Left renal cortex interstitium (tissue), 4 donors: ENCODE measurements at regions not wholly inside any gene's neighbourhood (a gene's known extent, or its start where the extent isn't known, plus 50 kb on each side); places are given as distances from the start of the nearest gene placed in this dataset.
A peak's percentile ranks its signal among the peaks of the same experiment; 100 is the strongest.

ENCODE experiments used
- DNase-seq, 4 donors: peaks; one replicate each; pipeline ENCODE4 v3.0.0-alpha.2; 2013; ENCODE audit warnings: low read depth in 4 of 4, low spot score in 2 of 4, missing footprints in 1 of 4

GRCh38 chr14:34222122-34222521, 239.9 kb downstream of the SPTSSA start:
- DNase-seq = no peak

GRCh38 chr14:34220921-34221320, 241.1 kb downstream of the SPTSSA start:
- peak in 2 of 4 donors; percentile 3 to 16 for DNase-seq

- DNase-seq = no peak
Measured at GRCh38 chr14:34220378-34220706, 241.7 kb downstream of the SPTSSA start.

GRCh38 chr14:34219661-34220377, 242.2 kb downstream of the SPTSSA start:
- no peak for DNase-seq

- DNase-seq = no peak
Measured at GRCh38 chr14:34218881-34219280, 243.2 kb downstream of the SPTSSA start.

GRCh38 chr14:34214961-34215360, 247.1 kb downstream of the SPTSSA start:
- no peak for DNase-seq

GRCh38 chr14:34213332-34213731, 248.7 kb downstream of the SPTSSA start:
- no peak for DNase-seq

GRCh38 chr14:34212172-34212929, 249.7 kb downstream of the SPTSSA start:
- DNase-seq = no peak

GRCh38 chr14:34211732-34212131, 250.3 kb downstream of the SPTSSA start:
- DNase-seq = no peak

- DNase-seq = no peak
Measured at GRCh38 chr14:34208532-34208931, 253.5 kb downstream of the SPTSSA start.

- DNase-seq = no peak
Measured at GRCh38 chr14:34205799-34206198, 254.9 kb upstream of the EGLN3 start.

GRCh38 chr14:34204774-34205173, 253.9 kb upstream of the EGLN3 start:
- no peak for DNase-seq

- DNase-seq = no peak
Measured at GRCh38 chr14:34203251-34203722, 252.4 kb upstream of the EGLN3 start.

GRCh38 chr14:34201909-34202637, 251.2 kb upstream of the EGLN3 start:
- no peak for DNase-seq

- DNase-seq = no peak
Measured at GRCh38 chr14:34199585-34199984, 248.7 kb upstream of the EGLN3 start.

GRCh38 chr14:34198096-34198495, 247.2 kb upstream of the EGLN3 start:
- no peak for DNase-seq

- no peak for DNase-seq
Measured at GRCh38 chr14:34195964-34196363, 245.1 kb upstream of the EGLN3 start.

GRCh38 chr14:34190717-34191116, 239.8 kb upstream of the EGLN3 start:
- DNase-seq = no peak

GRCh38 chr14:34189866-34190265, 239.0 kb upstream of the EGLN3 start:
- no peak for DNase-seq

GRCh38 chr14:34187519-34188044, 236.7 kb upstream of the EGLN3 start:
- DNase-seq = no peak

GRCh38 chr14:34187061-34187460, 236.2 kb upstream of the EGLN3 start:
- DNase-seq = no peak
